Mammary epithelial cell (primary cell): ENCODE measurements at regions not wholly inside any gene's neighbourhood (a gene's known extent, or its start where the extent isn't known, plus 50 kb on each side); places are given as distances from the start of the nearest gene placed in this dataset.

Experiments
- CTCF ChIP-seq, 2 donors: IDR thresholded peaks in 1 of 2; conservative IDR thresholded peaks in 1 of 2; 2 replicates each; pipeline ENCODE4 v1.5.1; 2011 to 2012; ENCODE audit warnings: inconsistent platforms in 2 of 2, low read length in 2 of 2, mild to moderate bottlenecking in 2 of 2, control low read depth in 1 of 2, low read depth in 1 of 2; ENCODE audit not compliant: insufficient read depth in 1 of 2; ENCODE audit errors: extremely low read depth in 1 of 2
- EZH2 ChIP-seq: IDR thresholded peaks from 2 replicates; pipeline ENCODE4 v1.6.1; 2012; ENCODE audit warnings: low read length, inconsistent platforms, borderline replicate concordance

DNA sequence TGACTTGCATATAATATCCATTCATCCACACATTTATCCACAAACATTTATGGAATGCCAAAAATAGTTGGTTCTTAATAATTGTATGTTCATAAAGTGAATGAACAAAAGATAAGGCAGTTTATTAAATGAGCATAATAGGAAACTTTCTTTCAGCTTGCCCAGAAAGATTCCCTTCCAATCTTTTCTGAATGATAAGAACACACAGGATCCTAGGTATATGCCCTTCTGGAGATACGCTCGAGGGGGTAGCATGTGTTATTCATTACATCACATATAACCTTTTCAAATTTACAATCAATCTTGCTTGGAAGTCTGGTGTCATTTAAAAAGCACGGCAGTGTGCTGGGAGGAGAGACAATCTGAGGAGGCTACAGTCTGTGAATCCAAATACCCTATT lies 80.4 kb upstream of the PDK4 start:
- TF ChIP-seq CTCF (conservative IDR thresholded peaks at IDR 0.05 in 1 of 2, IDR thresholded peaks at IDR 0.05 in 1 of 2; ENCODE audit: extremely low read depth in 1 of 2, insufficient read depth in 1 of 2, low read depth in 1 of 2, low read length in 2 of 2) (no peak), EZH2 (no peak)
